ENCODE measurements at regions not wholly inside any gene's neighbourhood (a gene's known extent, or its start where the extent isn't known, plus 50 kb on each side); places are given as distances from the start of the nearest gene placed in this dataset.

- Histone ChIP-seq H3K27ac (no peak overlapping the region), H3K4me2 (peak overlapping the region; percentile 14; the same call in 2 of the 3 replicates), H3K9me3 (no peaks in the 10 kb centered on the region), H3K4me1 (0 out of 3 replicates have a peak, but pooled peaks cover 3% of the 10 kb centered on the region), H3K4me3 (no peak overlapping the region)
- FAIRE-seq (no peak), ATAC-seq (no peak), DNase-seq (ENCODE audit: low read depth in 1 of 2, low spot score in 1 of 2) (peak in 1 of 2 experiments; percentile 8)
- TF ChIP-seq JUNB (IDR thresholded peaks at IDR 0.05) = no peak
- no peak for TF ChIP-seq POLR2A (IDR thresholded peaks at IDR 0.05; ENCODE audit: low read length)
- TF ChIP-seq BCL3 (IDR thresholded peaks at IDR 0.05) = no peak
- TF ChIP-seq GATA3 (IDR thresholded peaks at IDR 0.05; ENCODE audit: borderline replicate concordance) = 0 out of 2 replicates have a peak, but pooled peaks have one; percentile 15
- CTCF ChIA-PET = interaction anchor here (0.7 to 1.4 kb wide), 2 partner anchors 14 to 126 kb away, joined by 3 read pairs; no protein-coding TSS in a partner anchor
- WGBS (ENCODE audit: missing lambda C conversion rate) = 16% methylated on average over 1 of the region's 1 CpG
- POLR2A ChIA-PET = no interaction called here
These were observed 132.1 kb downstream of the INHBA start for GRCh38 chr7:41570766-41571165.

GRCh38 chr7:41568135-41568534 lies 134.8 kb downstream of the INHBA start:
- H3K27ac ChIP-seq = no peak overlapping the region
- FAIRE-seq (no peak), DNase-seq (ENCODE audit: low read depth in 1 of 2, low spot score in 1 of 2) (no peak), ATAC-seq (no peak)
- no peaks in the 10 kb centered on the region for H3K4me1 ChIP-seq
- H3K9me3 ChIP-seq = no peaks in the 10 kb centered on the region
- 5% methylated on average over 1 of the region's 1 CpG for WGBS (ENCODE audit: missing lambda C conversion rate)
- POLR2A ChIA-PET = no interaction called here
- CTCF ChIA-PET = no interaction called here
- no peak overlapping the region for H3K4me2 ChIP-seq
- no peak overlapping the region for H3K4me3 ChIP-seq
- no peak for TF ChIP-seq CHD2 (IDR thresholded peaks at IDR 0.05; ENCODE audit: low read length, partially characterized antibody)
- no peak for TF ChIP-seq PHF8 (IDR thresholded peaks at IDR 0.05; ENCODE audit: borderline replicate concordance, low read depth)
- TF ChIP-seq RFX5 (IDR thresholded peaks at IDR 0.05) = no peak
- TF ChIP-seq PBX3 (IDR thresholded peaks at IDR 0.05) = no peak
- TF ChIP-seq NR3C1 (IDR thresholded peaks at IDR 0.05) = no peak
- TF ChIP-seq GATA3 (IDR thresholded peaks at IDR 0.05; ENCODE audit: borderline replicate concordance) = no peak
- TF ChIP-seq EHF (CRISPR knock-in tag; IDR thresholded peaks at IDR 0.05) = no peak
- no peak for TF ChIP-seq SREBF2 (IDR thresholded peaks at IDR 0.05)
- no peak for TF ChIP-seq HOXB13 (CRISPR knock-in tag; IDR thresholded peaks at IDR 0.05; ENCODE audit: low read depth)

- WGBS (ENCODE audit: missing lambda C conversion rate) = 24% methylated on average over 2 of the region's 2 CpGs
- TF ChIP-seq HEYL (CRISPR knock-in tag; IDR thresholded peaks at IDR 0.05) = no peak
- TF ChIP-seq EHF (CRISPR knock-in tag; IDR thresholded peaks at IDR 0.05) = no peak
- no peak for TF ChIP-seq ZNF302 (CRISPR knock-in tag; IDR thresholded peaks at IDR 0.05)
- TF ChIP-seq FOSB (CRISPR knock-in tag; IDR thresholded peaks at IDR 0.05) = no peak
- TF ChIP-seq ESRRA (IDR thresholded peaks at IDR 0.05; ENCODE audit: borderline replicate concordance, low read length) = no peak
- no peak for TF ChIP-seq MAZ (IDR thresholded peaks at IDR 0.05; ENCODE audit: borderline replicate concordance, low read depth, low read length)
- TF ChIP-seq EHMT2 (IDR thresholded peaks at IDR 0.05; ENCODE audit: low read depth) = no peak
- TF ChIP-seq NFE2L2 (conservative IDR thresholded peaks at IDR 0.05; ENCODE audit: low read length) = no peak
- TF ChIP-seq BCL3 (IDR thresholded peaks at IDR 0.05) = no peak
- TF ChIP-seq CHD4 (IDR thresholded peaks at IDR 0.05; ENCODE audit: borderline replicate concordance) = no peak
- no peak for TF ChIP-seq TFCP2L1 (CRISPR knock-in tag; IDR thresholded peaks at IDR 0.05)
- ChIA-PET POLR2A (no interaction called here), CTCF (no interaction called here)
- Histone ChIP-seq H3K9me3 (no peaks in the 10 kb centered on the region), H3K4me3 (no peak overlapping the region), H3K4me1 (no peaks in the 10 kb centered on the region), H3K4me2 (no peak overlapping the region), H3K27ac (no peak overlapping the region)
- DNase-seq (ENCODE audit: low read depth in 1 of 2, low spot score in 1 of 2) (no peak), ATAC-seq (no peak), FAIRE-seq (no peak)
These were observed 135.2 kb downstream of the INHBA start for GRCh38 chr7:41567731-41568114.

Data from A549 (cell line).